ENCODE measurements at regions not wholly inside any gene's neighbourhood (a gene's known extent, or its start where the extent isn't known, plus 50 kb on each side); places are given as distances from the start of the nearest gene placed in this dataset.

DNA sequence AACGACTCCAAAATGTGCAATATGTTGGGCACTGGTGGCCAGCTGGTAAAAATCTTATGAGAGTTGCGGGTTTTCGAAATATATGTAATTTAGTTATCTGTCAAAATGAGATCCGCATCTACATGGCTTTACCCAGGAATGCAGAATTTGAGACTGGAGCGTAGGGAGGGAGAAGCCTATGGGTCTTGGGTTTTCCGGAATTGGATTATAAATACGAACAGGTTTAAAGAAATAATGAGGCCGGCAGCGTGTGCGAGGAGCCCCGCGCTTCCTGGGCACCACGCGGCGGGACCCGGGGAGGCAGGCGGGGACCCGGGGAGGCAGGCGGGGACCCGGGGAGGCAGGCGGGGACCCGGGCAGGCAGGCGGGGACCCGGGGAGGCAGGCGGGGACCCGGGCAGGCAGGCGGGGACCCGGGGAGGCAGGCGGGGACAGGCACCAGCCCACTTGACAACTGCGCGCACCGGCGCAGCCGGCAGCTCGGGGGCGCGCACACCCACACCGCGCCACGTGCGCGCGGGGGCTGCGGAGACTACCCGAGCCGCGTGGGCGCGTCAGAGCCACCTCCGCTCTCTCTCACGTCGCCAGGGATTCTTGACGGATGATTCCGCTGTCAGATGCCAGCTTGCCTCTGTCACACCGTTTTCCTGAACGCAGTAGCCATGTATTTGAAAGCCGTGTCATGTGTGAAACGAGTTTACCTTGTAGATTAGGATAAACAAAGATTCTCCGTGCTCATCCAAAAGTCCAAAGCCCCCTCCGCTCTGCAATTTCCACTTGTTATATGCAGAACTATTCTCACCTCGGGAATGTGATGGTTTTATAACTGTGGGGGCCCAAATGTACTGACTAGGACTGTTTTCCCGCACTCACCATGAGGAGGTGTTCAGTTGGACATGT is 54.3 kb upstream of the HNRNPU start:
- TF ChIP-seq ZNF223 (tag by site-specific recombination; IDR thresholded peaks at IDR 0.05) (0 out of 2 replicates have a peak, but pooled peaks have one; percentile 35), KLF7 (tag by site-specific recombination; IDR thresholded peaks at IDR 0.05; ENCODE audit: borderline replicate concordance) (no peak), ZNF274 (IDR thresholded peaks at IDR 0.05; ENCODE audit: low read length) (no peak), ZNF274 (tag by site-specific recombination; IDR thresholded peaks at IDR 0.05; ENCODE audit: borderline replicate concordance) (no peak), ZNF169 (tag by site-specific recombination; IDR thresholded peaks at IDR 0.05) (0 out of 2 replicates have a peak, but pooled peaks have one; percentile 25), ZFP37 (tag by site-specific recombination; IDR thresholded peaks at IDR 0.05) (0 out of 2 replicates have a peak, but pooled peaks have one; percentile 56), ZNF768 (tag by site-specific recombination; IDR thresholded peaks at IDR 0.05) (no peak), ZNF433 (tag by site-specific recombination; IDR thresholded peaks at IDR 0.05; ENCODE audit: low read depth) (no peak), ZNF660 (tag by site-specific recombination; IDR thresholded peaks at IDR 0.05) (peak; percentile 82)
- TF ChIP-seq, protein P1, sequence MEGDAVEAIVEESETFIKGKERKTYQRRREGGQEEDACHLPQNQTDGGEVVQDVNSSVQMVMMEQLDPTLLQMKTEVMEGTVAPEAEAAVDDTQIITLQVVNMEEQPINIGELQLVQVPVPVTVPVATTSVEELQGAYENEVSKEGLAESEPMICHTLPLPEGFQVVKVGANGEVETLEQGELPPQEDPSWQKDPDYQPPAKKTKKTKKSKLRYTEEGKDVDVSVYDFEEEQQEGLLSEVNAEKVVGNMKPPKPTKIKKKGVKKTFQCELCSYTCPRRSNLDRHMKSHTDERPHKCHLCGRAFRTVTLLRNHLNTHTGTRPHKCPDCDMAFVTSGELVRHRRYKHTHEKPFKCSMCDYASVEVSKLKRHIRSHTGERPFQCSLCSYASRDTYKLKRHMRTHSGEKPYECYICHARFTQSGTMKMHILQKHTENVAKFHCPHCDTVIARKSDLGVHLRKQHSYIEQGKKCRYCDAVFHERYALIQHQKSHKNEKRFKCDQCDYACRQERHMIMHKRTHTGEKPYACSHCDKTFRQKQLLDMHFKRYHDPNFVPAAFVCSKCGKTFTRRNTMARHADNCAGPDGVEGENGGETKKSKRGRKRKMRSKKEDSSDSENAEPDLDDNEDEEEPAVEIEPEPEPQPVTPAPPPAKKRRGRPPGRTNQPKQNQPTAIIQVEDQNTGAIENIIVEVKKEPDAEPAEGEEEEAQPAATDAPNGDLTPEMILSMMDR (tag by site-specific recombination; IDR thresholded peaks at IDR 0.05): peak; percentile 51; the same call in 1 of the 2 replicates
- TF ChIP-seq, protein P2, sequence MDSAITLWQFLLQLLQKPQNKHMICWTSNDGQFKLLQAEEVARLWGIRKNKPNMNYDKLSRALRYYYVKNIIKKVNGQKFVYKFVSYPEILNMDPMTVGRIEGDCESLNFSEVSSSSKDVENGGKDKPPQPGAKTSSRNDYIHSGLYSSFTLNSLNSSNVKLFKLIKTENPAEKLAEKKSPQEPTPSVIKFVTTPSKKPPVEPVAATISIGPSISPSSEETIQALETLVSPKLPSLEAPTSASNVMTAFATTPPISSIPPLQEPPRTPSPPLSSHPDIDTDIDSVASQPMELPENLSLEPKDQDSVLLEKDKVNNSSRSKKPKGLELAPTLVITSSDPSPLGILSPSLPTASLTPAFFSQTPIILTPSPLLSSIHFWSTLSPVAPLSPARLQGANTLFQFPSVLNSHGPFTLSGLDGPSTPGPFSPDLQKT (IDR thresholded peaks at IDR 0.05; ENCODE audit: borderline replicate concordance, low read depth, low read length): no peak
- TF ChIP-seq, protein P3, sequence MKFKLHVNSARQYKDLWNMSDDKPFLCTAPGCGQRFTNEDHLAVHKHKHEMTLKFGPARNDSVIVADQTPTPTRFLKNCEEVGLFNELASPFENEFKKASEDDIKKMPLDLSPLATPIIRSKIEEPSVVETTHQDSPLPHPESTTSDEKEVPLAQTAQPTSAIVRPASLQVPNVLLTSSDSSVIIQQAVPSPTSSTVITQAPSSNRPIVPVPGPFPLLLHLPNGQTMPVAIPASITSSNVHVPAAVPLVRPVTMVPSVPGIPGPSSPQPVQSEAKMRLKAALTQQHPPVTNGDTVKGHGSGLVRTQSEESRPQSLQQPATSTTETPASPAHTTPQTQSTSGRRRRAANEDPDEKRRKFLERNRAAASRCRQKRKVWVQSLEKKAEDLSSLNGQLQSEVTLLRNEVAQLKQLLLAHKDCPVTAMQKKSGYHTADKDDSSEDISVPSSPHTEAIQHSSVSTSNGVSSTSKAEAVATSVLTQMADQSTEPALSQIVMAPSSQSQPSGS (tag by site-specific recombination; IDR thresholded peaks at IDR 0.05; ENCODE audit: low read depth): no peak

Measured in HEK293 (cell line).